ENCODE measurements at regions not wholly inside any gene's neighbourhood (a gene's known extent, or its start where the extent isn't known, plus 50 kb on each side); places are given as distances from the start of the nearest gene placed in this dataset.

DNA sequence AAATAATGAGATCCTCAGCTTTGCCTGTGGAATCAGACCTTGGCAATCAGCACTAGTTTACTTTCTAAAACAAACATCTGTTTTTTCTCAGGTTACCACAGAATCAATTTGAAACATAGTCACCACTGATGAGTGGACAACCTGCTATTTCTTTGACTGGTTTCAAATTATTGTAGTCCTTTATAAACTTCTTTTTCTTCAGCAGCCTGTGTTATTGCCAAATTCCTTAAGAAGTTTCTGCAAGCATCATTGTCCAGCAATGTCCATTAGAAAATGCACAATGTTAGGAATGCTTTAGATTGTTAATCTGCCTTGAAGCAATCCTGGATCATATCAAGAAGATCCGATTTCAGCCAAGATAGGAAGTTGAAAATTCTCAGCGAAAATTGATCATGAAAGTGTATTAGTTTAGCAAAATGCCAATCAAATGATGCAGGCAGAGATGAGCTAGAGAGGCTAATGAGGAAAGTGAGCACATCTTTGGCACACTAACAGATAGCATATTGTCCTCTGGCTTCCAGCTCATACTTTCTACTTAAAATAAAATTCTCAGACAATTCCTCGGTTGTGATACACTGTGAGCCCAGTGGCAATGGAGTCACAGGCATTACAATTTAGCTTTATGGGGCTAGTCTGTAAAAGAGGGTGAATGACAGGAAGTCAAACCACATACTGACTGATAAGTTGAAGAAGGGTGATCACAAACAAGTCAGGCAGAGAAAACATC is 270.6 kb downstream of the SLITRK6 start:
- TF ChIP-seq POLR2A (IDR thresholded peaks at IDR 0.05), result no peak
- TF ChIP-seq, protein P1, sequence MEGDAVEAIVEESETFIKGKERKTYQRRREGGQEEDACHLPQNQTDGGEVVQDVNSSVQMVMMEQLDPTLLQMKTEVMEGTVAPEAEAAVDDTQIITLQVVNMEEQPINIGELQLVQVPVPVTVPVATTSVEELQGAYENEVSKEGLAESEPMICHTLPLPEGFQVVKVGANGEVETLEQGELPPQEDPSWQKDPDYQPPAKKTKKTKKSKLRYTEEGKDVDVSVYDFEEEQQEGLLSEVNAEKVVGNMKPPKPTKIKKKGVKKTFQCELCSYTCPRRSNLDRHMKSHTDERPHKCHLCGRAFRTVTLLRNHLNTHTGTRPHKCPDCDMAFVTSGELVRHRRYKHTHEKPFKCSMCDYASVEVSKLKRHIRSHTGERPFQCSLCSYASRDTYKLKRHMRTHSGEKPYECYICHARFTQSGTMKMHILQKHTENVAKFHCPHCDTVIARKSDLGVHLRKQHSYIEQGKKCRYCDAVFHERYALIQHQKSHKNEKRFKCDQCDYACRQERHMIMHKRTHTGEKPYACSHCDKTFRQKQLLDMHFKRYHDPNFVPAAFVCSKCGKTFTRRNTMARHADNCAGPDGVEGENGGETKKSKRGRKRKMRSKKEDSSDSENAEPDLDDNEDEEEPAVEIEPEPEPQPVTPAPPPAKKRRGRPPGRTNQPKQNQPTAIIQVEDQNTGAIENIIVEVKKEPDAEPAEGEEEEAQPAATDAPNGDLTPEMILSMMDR (IDR thresholded peaks at IDR 0.05), result no peak

Measured in tibial nerve (tissue), 3 donors.